DMS53 treated with DMSO at 0.1 percent for 48 hours (cell line): ENCODE measurements at regions not wholly inside any gene's neighbourhood (a gene's known extent, or its start where the extent isn't known, plus 50 kb on each side); places are given as distances from the start of the nearest gene placed in this dataset.

ENCODE experiments used
- DNase-seq: peaks from one replicate; lab custom pipeline; 2025; ENCODE audit not compliant: unreplicated experiment; lab: John Stamatoyannopoulos, UW

GRCh38 chr1:228867108-228867950, 132.1 kb downstream of the RHOU start:
- DNase-seq: peak; percentile 16

GRCh38 chr1:228867951-228868730, 132.9 kb downstream of the RHOU start:
- DNase-seq: peak; percentile 85

GRCh38 chr1:228868731-228869024, 133.4 kb downstream of the RHOU start:
- DNase-seq: no peak

- no peak for DNase-seq
Measured at GRCh38 chr1:228869312-228869824, 134.1 kb downstream of the RHOU start.

GRCh38 chr1:228870041-228870713, 134.9 kb downstream of the RHOU start:
- DNase-seq: no peak

GRCh38 chr1:228871314-228872061, 136.2 kb downstream of the RHOU start:
- no peak for DNase-seq

- no peak for DNase-seq
Measured at GRCh38 chr1:228872080-228872479, 136.8 kb downstream of the RHOU start.

- DNase-seq: no peak
Measured at GRCh38 chr1:228873709-228874108, 138.4 kb downstream of the RHOU start.

- no peak for DNase-seq
Measured at GRCh38 chr1:228875741-228876140, 140.5 kb downstream of the RHOU start.

GRCh38 chr1:228876187-228876586, 140.9 kb downstream of the RHOU start:
- DNase-seq: no peak

- no peak for DNase-seq
Measured at GRCh38 chr1:228879164-228879563, 143.9 kb downstream of the RHOU start.

GRCh38 chr1:228882041-228882770, 146.9 kb downstream of the RHOU start:
- DNase-seq: no peak

- no peak for DNase-seq
Measured at GRCh38 chr1:228882771-228883450, 147.6 kb downstream of the RHOU start.

GRCh38 chr1:228883535-228883934, 148.3 kb downstream of the RHOU start:
- DNase-seq: no peak

- DNase-seq: no peak
Measured at GRCh38 chr1:228884196-228884595, 148.9 kb downstream of the RHOU start.

GRCh38 chr1:228884615-228885566, 149.6 kb downstream of the RHOU start:
- no peak for DNase-seq

GRCh38 chr1:228885845-228886244, 150.6 kb downstream of the RHOU start:
- no peak for DNase-seq

GRCh38 chr1:228887101-228887500, 151.8 kb downstream of the RHOU start:
- DNase-seq: no peak

- DNase-seq: no peak
Measured at GRCh38 chr1:228887960-228888359, 152.7 kb downstream of the RHOU start.
